Neural cell (in vitro differentiated cells): ENCODE measurements at regions not wholly inside any gene's neighbourhood (a gene's known extent, or its start where the extent isn't known, plus 50 kb on each side); places are given as distances from the start of the nearest gene placed in this dataset.

ENCODE experiments used
- EZH2 ChIP-seq: fragments of 200-600, 300-800 bp; shearing (Covaris generic), sonication (generic); IDR thresholded peaks from 2 replicates; pipeline ENCODE4 v1.6.1; 2014; ENCODE audit warnings: antibody characterized with exemption, low read length, borderline replicate concordance, mild to moderate bottlenecking; ENCODE audit not compliant: insufficient read depth, poor library complexity, severe bottlenecking
- TF ChIP-seq, protein P1 (sequence below): fragments of 450-650 bp; IDR thresholded peaks from 2 replicates; pipeline ENCODE4 v1.5.1; 2014; ENCODE audit warnings: antibody characterized with exemption, mild to moderate bottlenecking, moderate library complexity; ENCODE audit not compliant: poor library complexity, severe bottlenecking

DNA sequence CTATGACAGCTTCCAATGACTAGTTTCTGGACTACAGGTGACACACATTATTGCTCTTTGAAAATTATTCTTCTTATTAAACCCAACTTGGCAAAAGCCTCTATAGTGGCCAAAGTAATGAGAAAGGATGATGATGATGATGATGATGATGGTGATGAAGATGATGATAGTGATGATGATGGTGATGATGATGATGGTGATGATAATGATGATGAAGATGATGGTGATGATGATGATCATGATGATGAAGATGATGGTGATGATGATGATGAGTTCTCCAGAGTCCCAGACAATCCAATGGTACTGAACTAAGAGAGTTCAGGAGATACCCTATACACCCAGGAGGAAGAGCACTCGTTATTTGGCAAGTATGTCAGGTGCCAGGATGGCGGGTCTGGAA is 739.4 kb downstream of the IRX1 start:
- TF ChIP-seq, protein P1, sequence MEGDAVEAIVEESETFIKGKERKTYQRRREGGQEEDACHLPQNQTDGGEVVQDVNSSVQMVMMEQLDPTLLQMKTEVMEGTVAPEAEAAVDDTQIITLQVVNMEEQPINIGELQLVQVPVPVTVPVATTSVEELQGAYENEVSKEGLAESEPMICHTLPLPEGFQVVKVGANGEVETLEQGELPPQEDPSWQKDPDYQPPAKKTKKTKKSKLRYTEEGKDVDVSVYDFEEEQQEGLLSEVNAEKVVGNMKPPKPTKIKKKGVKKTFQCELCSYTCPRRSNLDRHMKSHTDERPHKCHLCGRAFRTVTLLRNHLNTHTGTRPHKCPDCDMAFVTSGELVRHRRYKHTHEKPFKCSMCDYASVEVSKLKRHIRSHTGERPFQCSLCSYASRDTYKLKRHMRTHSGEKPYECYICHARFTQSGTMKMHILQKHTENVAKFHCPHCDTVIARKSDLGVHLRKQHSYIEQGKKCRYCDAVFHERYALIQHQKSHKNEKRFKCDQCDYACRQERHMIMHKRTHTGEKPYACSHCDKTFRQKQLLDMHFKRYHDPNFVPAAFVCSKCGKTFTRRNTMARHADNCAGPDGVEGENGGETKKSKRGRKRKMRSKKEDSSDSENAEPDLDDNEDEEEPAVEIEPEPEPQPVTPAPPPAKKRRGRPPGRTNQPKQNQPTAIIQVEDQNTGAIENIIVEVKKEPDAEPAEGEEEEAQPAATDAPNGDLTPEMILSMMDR, result no peak
- no peak for TF ChIP-seq EZH2
